SIG-M5 treated with dmso at 0.1 percent for 504 hours (cell line): ENCODE measurements at regions not wholly inside any gene's neighbourhood (a gene's known extent, or its start where the extent isn't known, plus 50 kb on each side); places are given as distances from the start of the nearest gene placed in this dataset.

ENCODE experiments used
- DNase-seq: peaks from one replicate; lab custom pipeline; 2025; ENCODE audit not compliant: unreplicated experiment; lab: John Stamatoyannopoulos, UW

GRCh38 chr3:88209356-88209755 lies 59.6 kb downstream of the C3orf38 start:
- no peak for DNase-seq

- DNase-seq = no peak
Measured at GRCh38 chr3:88211096-88211890, 61.5 kb downstream of the C3orf38 start.

DNA sequence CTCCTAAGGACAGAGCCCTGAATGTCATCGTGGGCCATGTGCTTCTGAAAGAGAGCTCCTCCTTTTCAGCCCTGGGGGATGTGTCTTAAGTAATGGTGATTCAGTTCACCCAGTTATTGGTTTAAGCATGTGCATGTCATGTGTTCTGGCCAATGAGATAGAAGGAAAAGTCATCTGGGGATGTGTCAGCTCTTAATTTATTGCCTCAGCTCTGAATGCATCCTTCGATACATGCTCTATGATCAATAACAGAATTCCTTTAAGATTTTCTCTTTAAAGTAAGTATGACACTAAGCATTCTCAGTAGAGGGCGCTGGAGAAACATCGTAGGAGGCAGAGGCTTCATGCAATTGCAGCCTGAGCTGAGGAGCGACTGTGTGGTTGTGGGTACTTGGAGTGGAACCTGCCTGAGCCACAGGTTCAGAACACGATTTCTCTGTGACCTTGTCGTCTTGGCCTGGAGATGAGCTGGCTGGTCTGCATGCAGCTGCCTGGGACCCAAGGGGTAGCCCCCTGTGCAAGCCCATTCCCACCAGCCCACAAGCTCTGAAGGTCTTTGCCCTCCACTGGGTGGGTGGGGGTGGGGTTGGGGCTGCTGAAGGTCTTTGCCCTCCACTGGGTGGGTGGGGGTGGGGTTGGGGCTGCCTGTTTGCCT lies 69.5 kb downstream of the C3orf38 start:
- peak; percentile 74 for DNase-seq

DNA sequence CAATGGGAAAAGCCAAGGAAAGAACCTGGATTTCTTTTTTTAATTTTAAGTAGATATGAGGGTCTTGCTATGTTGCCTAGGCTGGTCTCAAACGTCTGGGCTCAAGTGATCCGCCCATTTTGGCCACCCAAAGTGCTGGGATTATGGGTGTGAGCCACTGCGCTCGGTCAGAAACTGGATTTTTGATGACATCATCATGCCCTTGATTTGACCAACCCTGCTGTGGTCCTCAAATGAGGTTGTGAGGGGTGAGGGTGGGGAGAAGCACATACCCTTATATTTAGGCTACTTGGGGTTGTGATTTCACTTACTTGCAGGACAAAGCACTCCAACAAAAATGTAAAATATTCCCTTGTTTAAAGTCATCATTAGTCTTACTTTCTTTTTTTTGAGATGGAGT lies 70.4 kb downstream of the C3orf38 start:
- no peak for DNase-seq

- no peak for DNase-seq
Measured at GRCh38 chr3:88221726-88222125, 72.0 kb downstream of the C3orf38 start.

DNA sequence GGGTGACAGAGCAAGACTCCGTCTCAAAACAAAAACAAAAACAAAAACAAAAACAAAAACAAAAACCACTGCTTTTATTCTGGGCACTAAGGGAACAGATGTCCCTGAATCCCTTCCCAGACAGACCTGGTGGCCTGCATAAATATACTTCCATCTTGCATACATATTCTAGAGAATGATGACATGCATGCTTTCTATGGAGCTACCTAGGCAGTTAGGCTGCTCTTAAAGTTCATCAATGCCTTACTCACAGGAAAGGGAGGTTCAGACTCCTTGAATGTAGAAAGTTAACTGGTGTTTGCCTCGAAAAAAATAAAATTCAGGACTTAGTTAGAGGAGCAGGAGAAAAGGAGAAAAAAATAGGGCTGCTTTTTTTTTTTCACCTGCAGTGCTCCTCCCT lies 72.6 kb downstream of the C3orf38 start:
- no peak for DNase-seq

- no peak for DNase-seq
Measured at GRCh38 chr3:88225326-88226008, 75.7 kb downstream of the C3orf38 start.

- no peak for DNase-seq
Measured at GRCh38 chr3:88226910-88227309, 77.2 kb downstream of the C3orf38 start.

- DNase-seq = no peak
Measured at GRCh38 chr3:88230638-88231037, 80.9 kb downstream of the C3orf38 start.

DNA sequence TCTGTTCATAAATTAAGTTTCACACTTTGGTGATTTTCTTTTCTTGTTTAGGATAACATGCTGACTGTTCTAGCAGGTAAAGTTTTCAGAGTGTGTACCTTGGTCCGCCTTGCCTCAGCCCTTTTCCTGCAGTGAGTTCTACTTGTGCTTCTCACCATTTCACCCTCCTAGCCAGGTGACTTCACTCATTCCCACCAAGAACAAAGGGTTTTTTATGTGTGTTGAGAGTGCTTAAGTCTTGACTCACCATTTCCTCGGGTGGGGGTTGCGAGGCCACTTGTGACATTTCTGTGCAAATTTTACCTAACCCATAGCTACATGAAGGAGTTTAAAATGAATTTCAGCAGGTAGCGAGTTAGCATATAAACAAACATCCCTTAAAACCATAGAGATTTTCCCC lies 81.4 kb downstream of the C3orf38 start:
- DNase-seq = no peak

DNA sequence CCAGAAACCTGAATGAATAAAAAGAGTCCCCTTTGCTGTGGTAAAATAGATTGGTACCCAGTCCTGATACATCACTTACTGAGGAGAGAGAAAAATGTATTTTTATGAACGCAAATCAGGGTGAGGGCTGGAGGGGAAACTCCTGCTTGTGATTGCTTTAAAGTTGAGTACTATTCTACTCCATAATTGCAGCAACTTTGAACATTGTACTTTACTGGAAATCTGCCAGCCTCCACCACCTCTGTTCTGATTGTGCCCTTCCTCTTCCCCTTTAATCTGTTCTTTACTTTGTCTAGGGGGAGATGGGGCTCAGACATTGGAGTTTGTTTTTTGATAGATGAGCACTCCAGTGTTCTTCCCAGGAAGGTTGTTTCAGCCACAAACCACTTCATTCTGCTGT lies 81.9 kb downstream of the C3orf38 start:
- no peak for DNase-seq

DNA sequence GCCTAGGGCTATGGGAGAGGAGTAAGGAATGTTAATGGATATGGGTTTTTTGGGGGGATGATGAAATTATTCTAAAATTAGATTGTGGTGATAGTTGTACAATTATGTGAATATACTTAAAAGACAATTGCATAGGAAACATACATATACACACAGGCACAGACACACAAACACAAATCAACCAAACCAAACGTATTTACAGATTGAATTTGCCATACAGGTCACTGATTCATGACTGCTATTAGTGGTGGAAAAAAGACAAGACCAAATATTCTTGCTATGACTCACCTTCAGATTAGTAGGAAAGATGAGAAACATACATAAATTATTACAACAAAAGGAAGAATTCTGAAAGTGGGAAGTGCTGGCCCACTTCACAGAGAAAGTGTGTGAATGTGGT lies 85.3 kb downstream of the C3orf38 start:
- DNase-seq = no peak

- no peak for DNase-seq
Measured at GRCh38 chr3:88239870-88240269, 90.1 kb downstream of the C3orf38 start.

GRCh38 chr3:88248658-88249057 lies 98.9 kb downstream of the C3orf38 start:
- DNase-seq = no peak

DNA sequence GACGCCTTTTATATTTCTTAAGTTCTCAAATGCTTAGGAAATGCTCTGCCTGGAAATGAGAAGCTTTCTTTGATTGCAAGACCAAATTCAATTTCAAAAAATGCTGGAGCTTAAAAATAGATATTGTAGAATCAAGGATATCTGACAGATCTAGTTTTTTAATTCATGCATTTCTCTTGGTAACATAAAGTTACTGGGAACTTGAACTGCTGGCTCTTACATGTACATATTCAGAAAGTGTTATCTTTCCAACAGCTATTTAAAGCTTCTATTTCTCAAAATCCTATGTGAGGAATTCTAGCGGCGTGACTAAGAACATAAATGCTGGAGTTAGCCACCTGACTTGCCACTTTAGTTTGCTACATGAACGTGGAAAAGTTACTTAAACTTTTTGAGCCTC lies 109.3 kb downstream of the C3orf38 start:
- DNase-seq = no peak

- no peak for DNase-seq
Measured at GRCh38 chr3:88262527-88262926, 112.8 kb downstream of the C3orf38 start.

DNA sequence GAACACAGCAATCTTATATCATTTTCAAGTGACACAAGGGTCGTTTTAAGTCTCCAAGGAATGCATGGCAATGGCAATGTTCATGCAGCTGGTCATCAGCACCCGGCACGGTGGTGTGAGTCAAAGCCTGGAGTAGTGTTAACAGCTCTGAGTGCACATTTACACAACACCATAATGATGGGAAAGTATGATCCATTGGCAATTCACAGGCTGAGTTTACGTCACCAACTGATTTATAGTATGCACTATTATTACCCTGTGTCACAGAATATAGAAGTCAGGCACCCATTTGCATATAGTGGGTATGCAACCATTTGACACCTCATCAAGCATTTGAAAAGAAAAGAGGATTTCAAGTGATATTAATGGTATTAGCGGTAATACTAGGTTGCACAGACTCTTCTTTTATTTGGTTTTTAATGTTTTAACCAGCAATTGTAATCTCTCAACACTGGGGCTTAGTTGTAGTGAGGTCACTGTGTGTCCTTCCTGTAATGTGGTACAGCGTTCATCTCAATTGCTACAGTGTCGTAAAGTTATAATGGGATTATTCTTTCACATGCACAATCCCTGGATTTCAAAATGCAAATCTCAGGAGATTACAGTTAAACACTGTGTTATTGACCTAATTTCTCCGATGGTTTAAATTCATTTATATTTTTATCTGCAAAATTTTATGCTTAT lies 113.8 kb downstream of the C3orf38 start:
- no peak for DNase-seq

DNA sequence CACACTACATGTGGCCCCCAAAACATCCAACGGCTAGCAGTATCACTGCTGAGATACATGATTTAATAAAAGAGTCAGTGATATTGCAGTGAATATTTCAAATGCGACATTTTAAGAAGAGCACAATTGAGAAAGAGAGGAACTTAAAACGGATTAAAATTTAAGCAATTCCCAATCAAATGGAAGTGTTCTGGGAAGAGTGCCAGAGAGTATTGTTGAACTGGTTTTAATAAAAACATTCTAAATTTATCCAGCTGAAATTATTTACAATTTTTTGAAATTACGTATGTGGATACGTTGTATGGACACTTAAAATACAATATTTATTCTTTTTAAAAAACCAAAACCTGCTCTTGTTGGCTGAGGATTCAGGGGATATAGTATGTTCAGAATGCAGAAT lies 117.7 kb downstream of the C3orf38 start:
- DNase-seq = no peak

GRCh38 chr3:88267847-88268246 lies 118.1 kb downstream of the C3orf38 start:
- DNase-seq = no peak

- no peak for DNase-seq
Measured at GRCh38 chr3:88280326-88280725, 130.6 kb downstream of the C3orf38 start.

DNA sequence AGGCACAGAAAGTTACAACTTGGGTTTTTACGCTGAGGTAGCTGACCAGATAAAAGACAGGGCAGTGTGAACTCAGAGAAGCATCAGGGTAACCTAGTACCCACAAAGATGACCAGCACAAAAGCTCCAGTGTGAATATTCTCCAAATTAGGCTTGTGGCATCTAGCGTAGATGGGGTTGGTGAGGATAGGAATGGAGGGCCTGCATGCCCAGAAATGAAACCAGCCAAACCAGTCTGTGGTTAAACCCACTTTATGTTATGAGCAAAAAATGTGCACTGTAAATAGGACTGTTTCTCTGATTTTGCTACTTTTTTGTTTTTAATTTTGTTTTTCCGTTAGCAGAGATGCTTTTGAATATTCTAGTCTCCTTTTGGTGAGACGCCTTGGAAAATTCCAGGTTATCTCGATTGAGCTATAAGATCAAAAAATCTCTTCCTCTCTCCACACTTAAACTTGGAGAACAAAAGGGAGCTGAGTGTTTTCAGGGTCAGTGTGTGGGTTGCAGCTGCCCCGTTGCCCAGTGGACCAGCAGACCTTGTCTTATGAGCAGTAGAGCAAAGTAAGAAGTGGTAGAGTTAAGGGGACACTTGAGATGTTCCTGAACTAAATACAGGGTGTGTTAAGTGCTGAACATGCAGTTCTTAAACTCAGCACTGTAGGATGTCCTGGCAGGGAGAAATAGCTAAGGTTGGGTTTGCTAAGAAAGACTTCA lies 132.9 kb downstream of the C3orf38 start:
- no peak for DNase-seq
